B cell (primary cell): ENCODE measurements at regions not wholly inside any gene's neighbourhood (a gene's known extent, or its start where the extent isn't known, plus 50 kb on each side); places are given as distances from the start of the nearest gene placed in this dataset.

Experiments used
- ATAC-seq: fragments of 200-7000 bp; cut with Tn5 transposase; one replicate; pipeline ENCODE4 v1.10.0; 2021; ENCODE audit warnings: low read depth, mild to moderate bottlenecking, moderate number of reproducible peaks, moderate library complexity
- CTCF ChIA-PET: fragments of 350-600 bp; sonication (Branson Sonifier 250); formaldehyde crosslinking; loops from one replicate; lab custom pipeline; 2021; ENCODE audit warnings: antibody characterized with exemption, inconsistent platforms; lab: Charles Lee
- POLR2A ChIA-PET: fragments of 350-600 bp; sonication (Branson Sonifier 250); formaldehyde crosslinking; loops from one replicate; lab custom pipeline; 2021; ENCODE audit warnings: antibody characterized with exemption; lab: Charles Lee
- DNase-seq: peaks from one replicate; pipeline ENCODE4 v3.0.0; 2013
- H2AFZ ChIP-seq: 2 replicates; pipeline ENCODE4 v1.6.1; 2012; ENCODE audit warnings: mild to moderate bottlenecking, low read depth, low read length; ENCODE audit not compliant: insufficient read depth, poor library complexity, severe bottlenecking
- H3K27ac ChIP-seq, 2 donors: 1 replicate in 1 of 2; 2 replicates in 1 of 2; pipeline ENCODE4 v1.5.1; 2012 to 2013; ENCODE audit warnings: low read length in 2 of 2, mild to moderate bottlenecking in 2 of 2, moderate library complexity in 1 of 2
- H3K27me3 ChIP-seq, 4 experiments: fragments of 200-600 bp in 1 of 4; sonication (generic) in 1 of 4; replicated peaks in 1 of 4; 1 replicate in 2 of 4; 2 replicates in 2 of 4; pipeline versions ENCODE4 v1.6.1 to v1.7.0; 2013 to 2016; ENCODE audit warnings: low read length in 3 of 4, mild to moderate bottlenecking in 2 of 4, mixed read lengths in 1 of 4, moderate library complexity in 1 of 4; ENCODE audit not compliant: insufficient read depth in 4 of 4, control insufficient read depth in 3 of 4; ENCODE audit errors: control extremely low read depth in 1 of 4
- H3K36me3 ChIP-seq, 2 experiments: replicated peaks in 1 of 2; 1 replicate in 1 of 2; 2 replicates in 1 of 2; pipeline versions ENCODE4 v1.6.1 to v1.7.1; 2013; ENCODE audit warnings: low read length in 1 of 2; ENCODE audit not compliant: insufficient read depth in 2 of 2, control insufficient read depth in 1 of 2; ENCODE audit errors: control extremely low read depth in 1 of 2, extremely low read depth in 1 of 2
- H3K4me1 ChIP-seq, 2 donors: fragments of 200-600 bp in 1 of 2; sonication (generic) in 1 of 2; 1 replicate in 1 of 2; 2 replicates in 1 of 2; pipeline versions ENCODE4 v1.5.1 to v1.6.1; 2013 to 2017; ENCODE audit warnings: low read length in 2 of 2; ENCODE audit not compliant: control insufficient read depth in 2 of 2, insufficient read depth in 2 of 2
- H3K4me2 ChIP-seq: replicated peaks from 2 replicates; pipeline ENCODE3; 2012; ENCODE audit warnings: mild to moderate bottlenecking, low read depth, low read length; ENCODE audit not compliant: poor library complexity, severe bottlenecking
- H3K4me3 ChIP-seq, 5 experiments: fragments of 200-600 bp in 1 of 5; sonication (generic) in 1 of 5; 1 replicate in 3 of 5; 2 replicates in 2 of 5; pipeline versions ENCODE4 v1.5.1 to v1.7.0; 2011 to 2016; ENCODE audit warnings: low read length in 4 of 5, mild to moderate bottlenecking in 4 of 5, low read depth in 2 of 5, control low read depth in 1 of 5, moderate library complexity in 1 of 5; ENCODE audit not compliant: insufficient read depth in 1 of 5; ENCODE audit errors: control extremely low read depth in 1 of 5, extremely low read depth in 1 of 5
- H3K79me2 ChIP-seq: fragments of 200-600 bp; sonication (generic); one replicate; pipeline ENCODE4 v1.6.0; 2016; ENCODE audit warnings: low read length; ENCODE audit not compliant: control insufficient read depth, insufficient read depth
- H3K9ac ChIP-seq: fragments of 200-600 bp; sonication (generic); 2 replicates; pipeline ENCODE4 v1.6.1; 2017; ENCODE audit warnings: mild to moderate bottlenecking, low read length, moderate library complexity
- H3K9me3 ChIP-seq, 3 donors: one replicate each; pipeline versions ENCODE4 v1.6.1 to v1.7.1; 2013; ENCODE audit warnings: low read length in 2 of 3; ENCODE audit not compliant: control insufficient read depth in 2 of 3, insufficient read depth in 1 of 3; ENCODE audit errors: control extremely low read depth in 1 of 3
- H4K20me1 ChIP-seq: 2 replicates; pipeline ENCODE4 v1.6.0; 2012; ENCODE audit warnings: mild to moderate bottlenecking, low read length; ENCODE audit not compliant: insufficient read depth, control insufficient read depth, poor library complexity, severe bottlenecking
- H3K27ac Mint-ChIP-seq: one replicate; pipeline ENCODE4 v1.8.0; 2021; ENCODE audit warnings: mixed read lengths
- H3K27me3 Mint-ChIP-seq: one replicate; pipeline ENCODE4 v1.8.0; 2021; ENCODE audit warnings: mixed read lengths
- H3K4me1 Mint-ChIP-seq: one replicate; pipeline ENCODE4 v1.8.0; 2021; ENCODE audit warnings: mixed read lengths
- H3K4me3 Mint-ChIP-seq: one replicate; pipeline ENCODE4 v1.8.0; 2021; ENCODE audit warnings: mixed read lengths
- H3K9me3 Mint-ChIP-seq: one replicate; pipeline ENCODE4 v1.8.0; 2022; ENCODE audit warnings: mixed read lengths; ENCODE audit not compliant: insufficient read depth
- CTCF ChIP-seq: fragments of 200-600 bp; IDR thresholded peaks from one replicate; pipeline ENCODE4 v1.8.0; 2022; ENCODE audit warnings: antibody characterized with exemption, mild to moderate bottlenecking
- EZH2 ChIP-seq: IDR thresholded peaks from 2 replicates; pipeline ENCODE4 v1.6.1; 2012; ENCODE audit warnings: borderline replicate concordance, low read depth, mild to moderate bottlenecking, moderate library complexity, low read length; ENCODE audit not compliant: insufficient read depth, poor library complexity, severe bottlenecking
- WGBS: methylation state at CpG from one replicate; pipeline ENCODE4 v1.1.5; 2013; ENCODE audit warnings: missing lambda C conversion rate; ENCODE audit not compliant: insufficient coverage; 5-methylcytosine and 5-hydroxymethylcytosine counted together
- intact Hi-C: fragments of 100-400 bp; cut with micrococcal nuclease; formaldehyde crosslinking; loops from one replicate; pipeline ENCODE4 v1.10.0; 2022

GRCh38 chr7:125485223-125485622, 555.6 kb upstream of the POT1 start:
- no peaks in the 10 kb centered on the region for H4K20me1 ChIP-seq
- Mint-ChIP-seq H3K4me3 (no peak overlapping the region), H3K27ac (no peak overlapping the region), H3K9me3 (no peaks in the 10 kb centered on the region), H3K27me3 (no peaks in the 10 kb centered on the region), H3K4me1 (no peaks in the 10 kb centered on the region)
- no peaks in the 10 kb centered on the region for H3K27me3 ChIP-seq
- ATAC-seq (no peak), DNase-seq (no peak)
- H3K9me3 ChIP-seq = no peaks in the 10 kb centered on the region
- no peaks in the 10 kb centered on the region for H3K79me2 ChIP-seq
- CTCF ChIA-PET = interaction anchor here (0.5 kb wide), 1 partner anchor 25 kb away, joined by 3 read pairs; no protein-coding TSS in a partner anchor
- no peaks in the 10 kb centered on the region for H3K36me3 ChIP-seq
- POLR2A ChIA-PET = no interaction called here
- no CpG with 5 or more reads among the region's 2 CpGs for WGBS
- no peak overlapping the region for H3K27ac ChIP-seq
- no peak overlapping the region for H3K4me2 ChIP-seq
- H3K4me1 ChIP-seq = no peaks in the 10 kb centered on the region
- no peak overlapping the region for H3K9ac ChIP-seq
- H3K4me3 ChIP-seq = no peak overlapping the region
- H2AFZ ChIP-seq = no peak overlapping the region
- intact Hi-C loops = no loop called here
- TF ChIP-seq CTCF (no peak), EZH2 (no peak)

- ATAC-seq = no peak
- Histone ChIP-seq H3K4me2 (no peak overlapping the region), H3K79me2 (no peaks in the 10 kb centered on the region), H3K9me3 (no peaks in the 10 kb centered on the region), H3K36me3 (no peaks in the 10 kb centered on the region), H4K20me1 (no peaks in the 10 kb centered on the region), H2AFZ (no peak overlapping the region), H3K9ac (no peak overlapping the region), H3K4me3 (no peak overlapping the region), H3K27me3 (no peaks in the 10 kb centered on the region), H3K27ac (no peak overlapping the region), H3K4me1 (no peaks in the 10 kb centered on the region)
- ChIA-PET POLR2A (no interaction called here), CTCF (interaction anchor here (0.5 kb wide), 1 partner anchor 25 kb away, joined by 3 read pairs; no protein-coding TSS in a partner anchor)
- DNase-seq = no peak
- H3K9me3 Mint-ChIP-seq = no peaks in the 10 kb centered on the region
- H3K27ac Mint-ChIP-seq = no peak overlapping the region
- H3K4me1 Mint-ChIP-seq = no peaks in the 10 kb centered on the region
- no peak overlapping the region for H3K4me3 Mint-ChIP-seq
- WGBS = no CpG with 5 or more reads among the region's 2 CpGs
- intact Hi-C loops = no loop called here
- H3K27me3 Mint-ChIP-seq = no peaks in the 10 kb centered on the region
- TF ChIP-seq CTCF = no peak
- no peak for TF ChIP-seq EZH2
Observed at GRCh38 chr7:125484755-125485154, 555.1 kb upstream of the POT1 start.
